HG02588 (cell line): ENCODE measurements at regions not wholly inside any gene's neighbourhood (a gene's known extent, or its start where the extent isn't known, plus 50 kb on each side); places are given as distances from the start of the nearest gene placed in this dataset.
"Not testable (repeated sequence)": the region's sequence is repeated elsewhere in the genome, so short reads cannot be mapped to it uniquely, and the experiment has no call there.

Experiments used
- ATAC-seq: cut with Tn5 transposase; IDR thresholded peaks from one replicate; pipeline ENCODE4 v1.9.1; 2021; ENCODE audit warnings: mild to moderate bottlenecking, moderate library complexity; ENCODE audit not compliant: unreplicated experiment

GRCh38 chr1:195278644-195279043 is 1329.6 kb downstream of the KCNT2 start:
- no peak for ATAC-seq

- ATAC-seq: no peak
Measured at GRCh38 chr1:195275710-195276109, 1332.5 kb downstream of the KCNT2 start.

- ATAC-seq: no peak
Measured at GRCh38 chr1:195251900-195252299, 1356.3 kb downstream of the KCNT2 start.

- ATAC-seq: no peak
Measured at GRCh38 chr1:195243492-195243891, 1364.7 kb downstream of the KCNT2 start.

GRCh38 chr1:195241066-195241465 is 1367.2 kb downstream of the KCNT2 start:
- no peak for ATAC-seq

- ATAC-seq: no peak
Measured at GRCh38 chr1:195238313-195238712, 1369.9 kb downstream of the KCNT2 start.

- ATAC-seq: no peak
Measured at GRCh38 chr1:195236991-195237889, 1371.0 kb downstream of the KCNT2 start.

- no peak for ATAC-seq
Measured at GRCh38 chr1:195218428-195219212, 1389.6 kb downstream of the KCNT2 start.

- ATAC-seq: no peak
Measured at GRCh38 chr1:195202241-195202640, 1406.0 kb downstream of the KCNT2 start.

- ATAC-seq: no peak
Measured at GRCh38 chr1:195200772-195201171, 1407.5 kb downstream of the KCNT2 start.

GRCh38 chr1:195197116-195197515 is 1411.1 kb downstream of the KCNT2 start:
- ATAC-seq: no peak

GRCh38 chr1:195195423-195196057 is 1412.7 kb downstream of the KCNT2 start:
- peak; percentile 95 for ATAC-seq

- ATAC-seq: no peak
Measured at GRCh38 chr1:195193134-195193533, 1415.1 kb downstream of the KCNT2 start.

- ATAC-seq: no peak
Measured at GRCh38 chr1:195188821-195189220, 1419.4 kb downstream of the KCNT2 start.

GRCh38 chr1:195186544-195186943 is 1421.7 kb downstream of the KCNT2 start:
- no peak for ATAC-seq

GRCh38 chr1:195185736-195186135 is 1422.5 kb downstream of the KCNT2 start:
- ATAC-seq: no peak

- ATAC-seq: no peak
Measured at GRCh38 chr1:195185321-195185720, 1422.9 kb downstream of the KCNT2 start.

GRCh38 chr1:195173753-195174152 is 1434.5 kb downstream of the KCNT2 start:
- ATAC-seq: no peak

GRCh38 chr1:195159795-195160194 is 1448.4 kb downstream of the KCNT2 start:
- not testable (repeated sequence) for ATAC-seq

GRCh38 chr1:195158091-195158490 is 1450.1 kb downstream of the KCNT2 start:
- no peak for ATAC-seq

GRCh38 chr1:195153107-195153506 is 1455.1 kb downstream of the KCNT2 start:
- no peak for ATAC-seq
